HG02763 (cell line): ENCODE measurements at regions not wholly inside any gene's neighbourhood (a gene's known extent, or its start where the extent isn't known, plus 50 kb on each side); places are given as distances from the start of the nearest gene placed in this dataset.

Experiments
- ATAC-seq: cut with Tn5 transposase; IDR thresholded peaks from one replicate; pipeline ENCODE4 v1.9.1; 2021; ENCODE audit warnings: mild to moderate bottlenecking, moderate library complexity; ENCODE audit not compliant: unreplicated experiment

DNA sequence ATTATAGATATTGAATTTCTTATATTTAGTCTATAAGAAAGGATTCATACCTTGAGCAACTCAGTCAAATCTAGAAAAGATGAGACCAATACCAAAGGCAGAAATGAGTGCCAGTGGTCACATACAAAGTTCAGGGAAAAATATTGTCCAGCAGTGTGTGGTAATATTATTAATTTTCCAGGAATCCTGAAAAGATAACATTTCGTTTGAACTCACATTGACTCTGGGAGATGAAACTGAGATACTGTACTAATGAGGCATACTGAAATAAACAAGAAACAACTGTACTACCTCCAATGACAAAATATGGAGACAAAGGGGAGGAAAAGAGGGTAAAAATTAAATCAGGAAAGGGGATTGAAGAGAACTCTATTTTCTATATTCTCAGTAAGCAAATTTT is 212.4 kb downstream of the TRAM1L1 start:
- no peak for ATAC-seq

DNA sequence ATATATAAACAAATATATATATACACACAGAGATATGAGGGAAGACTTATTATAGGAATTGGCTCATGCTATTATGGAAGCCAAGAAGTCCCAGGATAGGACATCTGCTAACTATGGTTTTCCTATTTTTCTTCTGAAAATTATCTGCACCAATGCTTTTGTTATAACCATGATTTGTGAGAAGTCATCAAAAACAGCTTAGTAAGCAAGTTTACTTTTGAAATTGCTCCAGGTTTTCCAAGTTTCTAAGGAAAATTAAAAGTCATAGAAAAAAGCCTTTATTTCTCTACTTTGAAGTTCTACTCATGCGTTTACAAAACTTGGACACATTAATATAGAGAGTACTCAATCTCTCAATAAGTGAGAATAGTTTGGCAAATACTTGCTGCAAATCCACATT is 213.1 kb downstream of the TRAM1L1 start:
- ATAC-seq, result no peak

DNA sequence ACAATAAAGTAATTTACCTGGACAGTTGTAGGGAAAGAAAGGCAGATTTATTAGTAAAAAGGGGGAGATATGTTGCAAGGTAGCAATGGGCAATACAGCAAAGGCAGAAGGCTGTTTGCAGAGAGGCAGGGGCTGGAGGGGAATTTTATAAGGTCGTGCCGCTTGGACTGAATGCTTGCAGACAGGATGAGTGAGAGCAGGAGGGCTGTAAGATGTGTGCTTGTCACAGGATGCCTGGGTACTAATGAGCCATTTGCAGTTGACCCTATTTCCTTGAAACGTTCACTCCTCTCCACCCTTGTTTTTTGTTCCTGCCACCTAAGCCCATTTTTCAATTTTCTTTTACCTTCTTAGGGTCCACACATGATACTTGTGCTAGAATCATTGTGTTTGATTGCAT is 214.7 kb downstream of the TRAM1L1 start:
- no peak for ATAC-seq

DNA sequence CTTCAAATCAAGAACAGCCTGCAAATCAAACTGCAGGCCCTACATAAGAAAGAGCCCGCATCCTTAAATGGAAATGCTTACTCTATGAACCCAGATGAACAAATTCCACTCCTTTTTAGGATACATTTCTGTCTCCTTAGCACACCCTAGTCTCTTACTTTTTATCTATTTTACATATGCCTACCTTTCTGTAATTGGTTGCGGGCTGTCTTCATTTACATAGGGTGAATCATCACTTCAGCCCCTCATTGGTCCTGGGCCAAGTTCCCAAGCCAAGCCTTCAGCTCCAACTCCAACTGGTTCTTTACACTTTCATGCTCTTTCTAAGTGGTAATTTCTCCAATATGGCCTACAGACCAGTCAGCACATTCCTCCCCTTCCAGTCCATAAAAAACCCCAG is 219.3 kb downstream of the TRAM1L1 start:
- no peak for ATAC-seq

DNA sequence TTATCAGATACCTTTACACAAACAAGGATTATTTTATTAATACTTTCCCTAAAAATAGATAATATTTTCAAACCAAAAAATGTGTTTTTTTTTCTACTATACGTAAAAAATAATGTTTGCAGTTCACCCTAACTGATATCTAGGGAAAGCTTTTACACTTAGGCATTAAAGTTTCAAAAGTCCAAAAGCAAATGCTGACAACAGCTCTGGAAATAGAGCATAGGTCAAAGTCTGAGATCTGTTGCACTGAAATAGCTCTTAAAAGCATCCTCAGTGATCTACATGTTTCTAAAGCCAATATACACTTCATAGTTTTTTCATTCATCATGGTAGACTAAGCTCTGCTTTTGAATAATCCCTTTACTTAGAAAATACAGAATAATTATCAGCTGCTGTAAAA is 222.8 kb downstream of the TRAM1L1 start:
- no peak for ATAC-seq

DNA sequence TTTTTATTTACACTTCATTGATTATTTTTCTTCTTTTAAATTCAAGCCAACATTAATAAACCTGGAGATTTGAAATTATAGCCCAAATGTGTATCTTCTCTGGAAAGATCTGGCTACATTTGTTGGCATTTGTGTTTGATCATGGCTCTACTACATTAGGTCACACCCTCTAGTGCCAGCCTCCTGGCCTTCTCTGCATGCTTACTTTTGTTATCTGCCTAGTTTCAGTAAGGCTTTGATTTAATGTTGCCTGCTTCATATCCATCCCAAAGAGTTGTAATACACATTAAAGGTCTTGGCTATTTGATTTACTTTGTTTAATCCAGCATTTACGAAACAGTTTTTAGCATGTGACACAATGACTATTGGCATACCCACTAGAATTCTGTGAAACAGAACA is 224.5 kb downstream of the TRAM1L1 start:
- ATAC-seq, result no peak

DNA sequence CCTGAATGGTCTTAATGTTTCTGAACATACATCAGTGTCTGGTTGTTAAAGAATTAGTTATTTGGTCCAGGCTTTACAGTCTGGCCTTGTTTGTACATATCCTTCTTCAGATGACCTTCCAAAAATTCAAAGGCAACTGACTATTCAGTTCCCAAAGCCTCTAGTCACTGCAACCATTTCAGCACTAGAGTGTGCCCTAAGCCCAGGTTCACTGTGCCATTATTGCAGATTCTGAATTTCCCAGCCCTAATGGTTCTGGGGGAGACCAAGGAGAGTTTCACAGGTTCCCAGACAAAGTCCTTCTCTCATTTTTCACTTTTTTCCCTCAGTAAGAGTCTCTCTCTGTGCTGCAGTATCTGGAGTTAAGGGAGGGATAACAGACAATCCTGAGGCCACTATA is 235.8 kb downstream of the TRAM1L1 start:
- ATAC-seq, result no peak

DNA sequence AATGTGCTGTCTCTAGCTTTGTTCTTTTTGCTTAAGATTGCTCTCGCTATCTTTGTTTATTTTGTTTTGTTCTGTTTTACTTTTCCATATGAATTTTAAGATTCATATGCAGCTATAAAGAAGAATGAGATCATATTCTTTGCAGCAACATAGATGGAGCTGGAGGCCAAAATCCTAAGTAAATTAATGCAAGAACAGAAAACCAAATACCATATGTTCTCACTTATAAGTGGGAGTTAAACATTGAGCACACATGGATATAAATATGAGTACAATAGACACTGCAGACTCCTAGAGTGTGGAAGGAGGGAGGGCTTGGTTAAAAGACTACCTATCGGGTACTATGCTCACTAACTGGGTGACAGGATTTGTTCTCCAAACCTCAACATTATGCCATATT is 237.8 kb downstream of the TRAM1L1 start:
- ATAC-seq, result no peak

DNA sequence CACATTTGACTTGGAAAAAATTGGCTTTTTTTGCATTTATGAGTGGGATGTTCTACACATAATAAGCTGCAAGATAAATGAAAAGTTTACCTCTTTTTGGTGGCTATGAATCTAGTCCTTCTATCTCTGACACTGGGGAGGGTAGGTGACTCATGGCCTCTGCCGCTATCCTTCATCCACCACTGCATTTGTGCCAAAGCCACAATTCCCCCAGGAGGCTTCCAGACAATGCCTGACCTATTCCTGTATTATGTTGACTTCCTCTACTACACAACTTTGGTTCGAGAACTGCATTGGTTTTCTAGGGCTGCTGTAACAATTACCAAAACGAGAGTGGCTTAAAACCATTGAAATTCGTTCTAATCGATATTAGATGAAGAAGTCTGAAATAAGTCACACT is 245.6 kb downstream of the TRAM1L1 start:
- ATAC-seq, result no peak

DNA sequence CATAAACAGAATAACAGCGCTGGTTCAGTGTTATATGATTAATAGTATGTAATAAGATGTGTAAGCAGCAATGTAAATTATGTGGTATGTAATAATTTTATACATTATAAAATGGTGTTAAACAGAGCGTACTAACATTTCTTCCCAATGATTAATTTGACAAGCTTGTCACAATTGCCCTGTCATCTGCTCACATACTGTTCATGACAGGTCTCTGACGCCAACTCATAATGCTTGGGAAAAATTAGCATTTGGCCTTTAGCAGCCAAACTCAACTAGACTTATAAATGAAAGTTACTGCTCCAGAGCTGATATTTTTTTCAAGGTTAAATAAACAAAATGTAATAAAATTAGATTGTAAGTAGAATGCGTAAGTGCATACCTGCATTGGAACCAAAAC is 246.8 kb downstream of the TRAM1L1 start:
- no peak for ATAC-seq

DNA sequence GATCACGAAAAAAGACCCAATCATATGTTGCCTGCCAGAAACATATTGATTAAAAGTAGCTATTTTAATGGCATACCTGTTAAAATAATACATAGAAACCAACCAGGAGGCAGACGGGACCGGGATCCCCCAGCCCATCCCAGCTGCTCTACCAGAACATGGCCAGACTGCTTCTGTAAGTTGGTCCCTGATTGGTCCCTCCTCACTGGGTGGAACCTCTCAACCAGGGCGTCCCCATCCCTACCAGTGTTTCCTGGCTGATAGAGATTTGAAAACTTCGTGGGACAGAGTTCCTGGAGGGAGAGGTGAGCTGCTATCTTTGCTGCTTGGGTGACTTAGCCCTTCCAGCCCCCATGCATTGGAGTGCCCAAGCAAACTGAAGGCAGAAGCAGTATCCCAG is 256.2 kb downstream of the TRAM1L1 start:
- ATAC-seq, result no peak

DNA sequence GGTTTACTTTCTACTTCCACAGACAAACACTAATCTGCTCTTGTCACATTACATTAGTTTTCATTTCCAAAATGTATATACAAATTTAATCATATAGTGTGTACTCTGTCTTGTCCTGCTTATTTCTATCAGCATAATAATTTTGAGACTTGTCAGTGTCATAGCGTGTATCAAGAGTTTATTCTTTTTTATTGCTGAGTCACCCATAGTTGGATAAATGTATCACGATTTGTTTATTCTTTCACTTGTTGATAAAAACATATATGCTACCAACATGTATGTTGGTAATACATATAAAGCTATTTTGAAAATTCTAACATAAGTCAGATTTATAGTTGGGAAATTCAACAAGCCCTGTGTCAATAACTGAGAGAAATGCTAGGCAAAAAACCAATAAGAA is 261.2 kb downstream of the TRAM1L1 start:
- no peak for ATAC-seq

DNA sequence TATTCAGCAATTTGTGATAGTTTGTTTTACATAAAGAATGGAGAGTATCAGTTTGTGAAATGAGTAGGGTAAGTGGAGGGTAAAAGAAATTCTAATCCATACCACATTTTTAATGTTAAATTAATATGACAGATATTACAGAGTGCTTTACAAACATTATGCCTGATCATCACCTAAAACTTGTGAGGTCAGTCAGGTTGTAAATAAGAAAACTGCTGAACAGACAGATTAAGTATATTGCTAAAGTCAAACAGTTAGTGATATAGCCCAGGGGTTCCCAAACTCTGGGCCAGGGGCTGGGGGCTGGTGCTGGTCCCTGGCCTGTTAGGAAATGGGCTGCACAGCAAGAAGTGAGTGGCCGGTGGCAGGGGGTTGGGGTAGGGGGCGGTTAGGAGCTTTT is 273.6 kb downstream of the TRAM1L1 start:
- ATAC-seq, result no peak

DNA sequence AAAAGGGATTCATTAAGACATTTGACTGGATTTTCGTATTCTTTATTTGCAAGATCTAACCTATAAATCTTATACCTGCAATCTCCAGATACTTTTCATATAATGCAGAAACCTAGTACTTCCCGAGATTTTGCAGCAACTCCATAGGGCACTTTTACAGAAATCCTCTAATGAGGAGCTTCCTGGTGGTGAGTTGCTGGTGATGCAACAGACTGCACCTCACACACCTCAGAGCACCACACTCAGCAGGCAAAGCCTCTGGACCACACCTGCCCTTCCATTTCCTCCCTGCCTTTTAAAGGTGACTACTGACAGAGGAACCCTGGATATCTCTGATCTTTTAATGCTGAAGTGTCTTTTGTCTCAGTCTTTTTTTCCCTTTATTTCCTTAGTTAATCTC is 289.4 kb downstream of the TRAM1L1 start:
- ATAC-seq, result no peak

DNA sequence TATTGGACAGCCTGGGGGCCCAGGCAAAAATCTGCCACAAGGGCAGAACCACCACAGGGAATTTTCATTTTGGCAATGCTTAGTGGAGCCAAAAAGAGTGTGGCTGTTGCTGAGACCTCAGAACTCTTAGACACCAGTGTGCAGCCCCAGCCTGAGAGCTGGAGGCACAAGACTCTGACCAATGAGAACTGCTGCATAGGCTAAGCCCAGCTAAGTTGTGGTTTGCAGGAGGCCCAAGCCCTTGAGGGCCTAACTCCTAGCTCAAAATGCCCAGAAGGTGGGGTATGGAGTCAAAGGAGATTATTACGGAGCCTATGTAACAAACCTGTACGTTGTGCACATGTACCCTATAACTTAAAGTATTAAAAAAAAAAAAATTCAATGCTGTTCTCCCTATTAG is 296.7 kb downstream of the TRAM1L1 start:
- ATAC-seq, result no peak

DNA sequence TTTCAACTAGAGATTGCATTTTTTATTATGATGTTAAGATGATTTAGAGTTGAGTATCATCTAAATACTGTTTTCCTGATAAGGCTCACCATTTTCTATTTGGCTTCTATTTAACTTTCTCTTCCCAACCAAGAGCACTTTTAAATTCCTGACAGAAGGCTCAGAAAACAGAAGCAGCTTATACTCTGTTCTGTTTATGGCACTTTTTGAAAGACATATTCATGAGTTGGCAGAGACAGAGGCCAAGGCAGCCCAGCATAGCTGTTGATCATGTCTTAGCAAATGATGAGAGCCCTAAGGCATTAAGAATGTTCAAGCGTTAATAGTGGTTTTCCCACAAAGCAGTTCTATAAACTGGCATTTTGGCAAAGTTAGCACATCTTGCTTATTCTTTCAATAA is 330.3 kb downstream of the TRAM1L1 start:
- no peak for ATAC-seq

DNA sequence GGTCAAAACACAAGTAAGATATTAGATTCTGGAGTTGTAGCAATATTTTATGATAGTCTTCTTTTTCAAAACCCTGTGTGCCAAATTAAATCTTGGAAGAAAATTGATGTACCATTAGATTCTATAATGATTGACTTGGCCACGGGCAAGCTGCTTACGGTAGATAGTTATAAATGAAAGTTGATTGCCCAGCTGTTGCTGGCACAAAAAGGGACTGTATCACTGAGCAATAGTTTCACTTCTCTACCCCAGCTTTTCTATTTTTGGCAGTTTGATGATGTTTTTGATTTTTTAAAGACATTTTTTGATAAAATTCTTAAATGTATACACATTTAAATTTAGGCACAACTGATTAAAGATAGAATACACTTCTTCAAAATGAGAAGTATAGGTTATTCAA is 333.3 kb downstream of the TRAM1L1 start:
- no peak for ATAC-seq

DNA sequence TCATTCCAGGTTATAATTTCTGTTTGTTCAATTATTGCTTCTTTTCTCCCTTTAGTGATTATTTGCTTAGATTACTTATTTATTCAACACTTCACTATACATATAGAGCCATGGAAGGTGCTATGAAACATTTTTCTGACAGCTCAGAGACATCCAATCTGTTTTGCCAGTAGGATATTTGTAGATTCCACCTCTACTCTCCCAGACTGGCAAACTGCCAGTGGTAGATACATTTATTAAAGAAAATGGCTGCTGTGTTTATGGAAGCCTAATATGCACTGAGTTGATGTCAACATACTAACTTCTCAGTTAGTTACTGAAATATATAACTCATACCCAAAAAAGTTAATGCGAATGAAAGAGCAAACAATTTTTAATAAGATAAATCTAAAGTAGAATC is 348.6 kb downstream of the TRAM1L1 start:
- no peak for ATAC-seq

DNA sequence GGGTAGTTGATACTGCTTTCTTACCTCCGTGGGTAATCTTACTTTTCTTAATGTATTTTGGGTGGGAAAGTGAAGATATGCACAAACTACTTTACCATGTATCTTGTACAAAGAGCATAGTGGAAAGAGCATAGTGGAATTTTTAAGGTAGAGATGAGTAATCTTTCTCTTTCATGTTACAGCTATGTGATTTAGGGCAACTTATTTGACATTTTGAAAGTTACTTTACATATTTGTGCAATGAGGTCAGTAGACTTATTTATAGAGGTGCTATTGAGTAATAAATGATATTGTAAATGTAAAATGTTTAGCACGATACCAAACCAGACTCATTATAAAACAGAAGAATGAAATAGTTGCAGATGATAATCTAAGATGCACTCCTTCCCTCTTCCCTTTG is 351.2 kb downstream of the TRAM1L1 start:
- no peak for ATAC-seq

DNA sequence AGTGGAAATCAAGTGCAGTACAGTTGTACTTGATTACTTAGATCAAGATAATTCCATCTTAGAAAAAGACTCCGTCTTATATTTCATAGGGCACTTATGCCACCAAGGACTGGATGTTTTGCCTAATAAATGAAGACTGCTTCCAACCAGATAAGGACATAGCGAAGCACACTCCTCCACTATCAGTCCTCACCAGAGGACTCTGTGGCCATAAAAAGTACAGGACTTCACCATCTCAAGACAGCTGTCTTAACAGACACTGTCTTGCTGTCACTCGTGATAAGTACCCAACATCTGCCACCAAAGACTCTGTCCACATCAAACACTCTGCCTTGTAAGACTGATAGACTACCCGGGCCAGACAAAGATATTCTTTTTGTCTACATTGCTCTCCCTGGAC is 352.0 kb downstream of the TRAM1L1 start:
- ATAC-seq, result no peak

DNA sequence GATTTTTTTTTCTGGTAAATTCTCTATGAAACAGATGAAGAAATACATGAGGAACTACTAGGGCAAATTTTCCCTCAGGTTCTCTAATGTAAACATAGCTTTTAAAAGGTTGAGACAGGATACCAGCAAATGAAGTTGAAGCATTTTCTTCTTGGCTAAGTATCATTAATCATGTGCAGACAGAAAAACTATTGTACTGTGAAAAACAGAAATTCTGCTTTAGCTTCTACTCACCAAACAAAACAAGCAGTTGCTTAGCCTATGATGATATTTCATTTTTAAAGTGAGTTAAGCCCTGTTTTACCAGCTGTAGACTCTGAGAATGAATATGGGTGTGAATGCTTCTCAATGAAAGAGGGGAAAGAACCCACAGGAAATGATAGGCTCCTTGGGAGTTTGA is 358.9 kb downstream of the TRAM1L1 start:
- no peak for ATAC-seq

DNA sequence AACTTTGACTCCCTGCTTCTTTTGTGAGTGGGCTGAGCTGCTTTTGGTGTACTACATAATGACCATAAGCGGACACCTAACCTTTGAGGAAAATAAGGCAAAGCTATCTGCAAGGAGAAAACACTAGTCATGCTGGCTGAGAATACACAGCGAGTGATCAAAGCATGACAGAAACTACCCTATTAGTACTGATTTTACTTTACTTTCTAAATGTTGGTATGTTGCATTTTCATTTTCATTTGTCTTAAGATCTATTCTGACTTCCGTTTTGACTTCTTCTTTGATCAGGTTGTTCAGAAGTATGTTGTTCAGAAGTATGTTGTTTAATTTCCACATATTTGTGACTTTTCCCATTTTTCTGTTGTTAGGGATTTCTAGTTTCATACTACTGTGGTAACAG is 361.1 kb downstream of the TRAM1L1 start:
- ATAC-seq, result peak; percentile 82

DNA sequence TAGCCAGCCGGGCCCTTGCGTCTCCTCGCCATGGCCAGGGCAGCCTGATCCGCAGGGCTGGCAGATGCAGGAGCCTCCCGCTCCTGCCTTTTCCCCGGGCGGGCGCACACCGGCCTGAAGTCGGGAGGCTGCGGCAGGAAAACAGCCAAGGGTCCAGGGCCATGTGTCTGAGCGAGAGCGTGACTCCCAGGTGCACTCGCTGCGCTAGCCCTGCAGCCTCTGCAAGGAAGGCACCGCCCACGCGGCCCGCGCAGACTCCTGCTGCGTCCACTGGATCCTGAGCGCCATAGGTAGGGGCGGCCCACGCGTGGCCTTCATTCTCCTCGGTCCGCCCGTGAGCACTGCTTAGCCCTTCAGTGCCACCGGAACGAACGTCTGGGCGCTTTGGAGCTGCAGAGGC is 379.9 kb downstream of the TRAM1L1 start:
- ATAC-seq, result no peak

DNA sequence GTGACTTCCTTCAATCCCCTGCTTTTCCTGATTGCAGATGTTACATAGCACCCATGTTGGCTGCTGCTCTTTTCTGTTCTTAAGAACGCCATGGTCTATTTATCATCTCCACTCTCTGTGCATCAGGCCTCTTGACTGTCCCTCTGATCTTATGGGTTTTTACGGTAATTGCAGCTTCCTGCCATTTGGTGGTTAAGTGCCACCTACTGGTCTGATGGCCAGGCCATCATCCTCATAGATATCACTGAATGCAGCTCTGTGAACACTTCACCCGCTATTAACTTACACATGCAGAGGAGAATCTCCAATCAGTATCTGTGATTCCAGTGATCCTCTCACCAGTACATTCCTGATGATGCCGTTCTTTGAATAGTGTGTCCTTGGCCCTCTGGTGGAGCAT is 382.4 kb downstream of the TRAM1L1 start:
- ATAC-seq, result no peak
